GM08714 (cell line): ENCODE measurements at regions not wholly inside any gene's neighbourhood (a gene's known extent, or its start where the extent isn't known, plus 50 kb on each side); places are given as distances from the start of the nearest gene placed in this dataset.

Source experiments
- H3K4me3 ChIP-seq: fragments of 200-500 bp; sonication (Bioruptor generic); 2 replicates; pipeline ENCODE4 v1.5.1; 2014; ENCODE audit warnings: mild to moderate bottlenecking, low read length, inconsistent platforms
- ZNF274 ChIP-seq: IDR thresholded peaks from 2 replicates; pipeline ENCODE4 v1.6.1; 2012; ENCODE audit warnings: mild to moderate bottlenecking, low read depth, low read length

- no peak overlapping the region for H3K4me3 ChIP-seq
- TF ChIP-seq ZNF274 = no peak
Measured at GRCh38 chr5:72013766-72014624, 93.3 kb upstream of the MAP1B start.

- H3K4me3 ChIP-seq = no peak overlapping the region
- TF ChIP-seq ZNF274 = no peak
Measured at GRCh38 chr5:72015103-72015548, 92.1 kb upstream of the MAP1B start.

GRCh38 chr5:72018143-72018803, 89.0 kb upstream of the MAP1B start:
- no peak for TF ChIP-seq ZNF274
- no peak overlapping the region for H3K4me3 ChIP-seq

- TF ChIP-seq ZNF274 = no peak
- H3K4me3 ChIP-seq = no peak overlapping the region
Measured at GRCh38 chr5:72020161-72020983, 86.9 kb upstream of the MAP1B start.

GRCh38 chr5:72021651-72022357, 85.5 kb upstream of the MAP1B start:
- H3K4me3 ChIP-seq = no peak overlapping the region
- no peak for TF ChIP-seq ZNF274

GRCh38 chr5:72028382-72028781, 78.9 kb upstream of the MAP1B start:
- H3K4me3 ChIP-seq = no peak overlapping the region
- TF ChIP-seq ZNF274 = no peak

- no peak overlapping the region for H3K4me3 ChIP-seq
- no peak for TF ChIP-seq ZNF274
Measured at GRCh38 chr5:72030237-72030636, 77.0 kb upstream of the MAP1B start.

- no peak for TF ChIP-seq ZNF274
- no peak overlapping the region for H3K4me3 ChIP-seq
Measured at GRCh38 chr5:72032788-72033187, 74.5 kb upstream of the MAP1B start.

GRCh38 chr5:72034770-72035169, 72.5 kb upstream of the MAP1B start:
- H3K4me3 ChIP-seq = no peak overlapping the region
- no peak for TF ChIP-seq ZNF274

- no peak overlapping the region for H3K4me3 ChIP-seq
- no peak for TF ChIP-seq ZNF274
Measured at GRCh38 chr5:72035831-72036230, 71.4 kb upstream of the MAP1B start.

GRCh38 chr5:72036951-72037350, 70.3 kb upstream of the MAP1B start:
- no peak overlapping the region for H3K4me3 ChIP-seq
- TF ChIP-seq ZNF274 = no peak

- TF ChIP-seq ZNF274 = no peak
- no peak overlapping the region for H3K4me3 ChIP-seq
Measured at GRCh38 chr5:72040513-72040912, 66.8 kb upstream of the MAP1B start.

GRCh38 chr5:72041654-72042053, 65.6 kb upstream of the MAP1B start:
- TF ChIP-seq ZNF274 = no peak
- no peak overlapping the region for H3K4me3 ChIP-seq

- no peak for TF ChIP-seq ZNF274
- H3K4me3 ChIP-seq = no peak overlapping the region
Measured at GRCh38 chr5:72042097-72042496, 65.2 kb upstream of the MAP1B start.
